AML-193 (cell line): ENCODE measurements at regions not wholly inside any gene's neighbourhood (a gene's known extent, or its start where the extent isn't known, plus 50 kb on each side); places are given as distances from the start of the nearest gene placed in this dataset.
"Not testable (repeated sequence)": the region's sequence is repeated elsewhere in the genome, so short reads cannot be mapped to it uniquely, and the experiment has no call there.

Source experiments
- DNase-seq, 2 experiments: peaks; one replicate each; lab custom pipeline; 2025; lab: John Stamatoyannopoulos, UW

DNA sequence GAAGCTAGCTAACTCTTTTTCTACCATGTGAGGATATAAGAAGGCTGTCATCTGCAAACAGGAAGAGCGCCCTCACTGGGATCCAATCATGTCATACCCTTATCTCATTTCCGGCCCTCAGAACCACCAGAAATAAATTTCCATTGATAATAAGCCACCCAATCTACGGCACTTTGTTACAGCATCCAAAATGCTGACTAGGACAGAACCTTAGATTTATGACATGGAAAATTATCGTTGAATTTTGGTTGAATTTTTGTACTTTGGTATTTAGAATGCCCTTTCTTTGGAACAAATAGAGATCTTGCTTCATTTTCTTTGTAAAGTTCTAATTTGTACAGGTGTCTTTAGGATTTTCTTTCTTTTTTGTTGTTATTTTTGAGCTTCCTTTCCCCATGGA is 53.3 kb upstream of the CYLC2 start:
- DNase-seq, result no peak

DNA sequence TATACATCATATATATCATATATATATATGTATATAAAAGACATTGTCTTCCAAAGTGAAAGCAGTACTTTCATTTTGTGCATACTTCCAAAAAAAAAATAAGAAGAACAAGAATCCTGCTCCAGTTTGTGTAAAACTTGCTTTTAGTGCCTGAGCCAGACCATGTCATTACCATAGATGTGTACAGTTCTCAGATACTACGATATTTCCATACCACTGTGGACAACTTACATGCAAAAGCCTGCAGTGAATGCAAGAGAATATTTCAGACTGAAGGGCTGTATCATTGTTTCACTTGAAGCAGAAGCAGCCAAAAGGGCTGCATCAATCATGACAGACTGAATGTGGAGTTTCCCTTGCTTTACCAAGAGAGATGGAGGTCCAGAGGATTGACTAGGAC is 72.6 kb upstream of the CYLC2 start:
- no peak for DNase-seq

DNA sequence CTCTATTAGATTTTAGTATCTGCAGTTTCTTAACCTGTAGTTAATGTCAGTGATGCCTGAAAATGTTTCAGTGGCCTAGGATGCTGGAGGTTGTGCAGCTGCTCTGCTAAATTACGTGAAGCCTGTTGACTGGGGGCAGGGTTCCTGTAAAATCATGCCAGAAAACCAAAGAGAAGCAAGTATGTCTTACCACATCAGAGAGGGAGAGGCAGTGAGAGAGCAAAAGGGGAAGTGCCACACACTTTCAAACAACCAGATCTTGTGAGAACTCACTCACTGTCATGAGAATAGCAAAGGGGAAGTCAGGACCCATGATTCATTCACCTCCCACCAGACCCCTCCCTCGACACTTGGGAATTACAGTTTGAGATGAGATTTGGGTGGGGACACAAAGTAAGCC is 83.9 kb upstream of the CYLC2 start:
- no peak for DNase-seq

DNA sequence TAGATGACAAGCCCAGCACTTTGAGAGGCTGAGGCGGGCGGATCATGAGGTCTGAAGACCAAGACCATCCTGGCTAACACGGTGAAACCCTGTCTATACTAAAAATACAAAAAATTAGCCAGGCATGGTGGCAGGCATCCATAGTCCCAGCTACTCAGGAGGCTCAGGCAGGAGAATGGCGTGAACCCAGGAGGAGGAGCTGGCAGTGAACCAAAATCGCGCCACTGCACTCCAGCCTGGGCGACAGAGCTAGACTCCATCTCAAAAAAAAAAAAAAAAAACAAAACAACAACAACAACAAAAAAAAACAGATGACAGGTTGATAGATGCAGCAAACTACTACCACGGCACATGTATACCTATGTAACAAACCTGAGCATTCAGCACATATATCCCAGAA is 89.3 kb upstream of the CYLC2 start:
- DNase-seq, result not testable (repeated sequence)

DNA sequence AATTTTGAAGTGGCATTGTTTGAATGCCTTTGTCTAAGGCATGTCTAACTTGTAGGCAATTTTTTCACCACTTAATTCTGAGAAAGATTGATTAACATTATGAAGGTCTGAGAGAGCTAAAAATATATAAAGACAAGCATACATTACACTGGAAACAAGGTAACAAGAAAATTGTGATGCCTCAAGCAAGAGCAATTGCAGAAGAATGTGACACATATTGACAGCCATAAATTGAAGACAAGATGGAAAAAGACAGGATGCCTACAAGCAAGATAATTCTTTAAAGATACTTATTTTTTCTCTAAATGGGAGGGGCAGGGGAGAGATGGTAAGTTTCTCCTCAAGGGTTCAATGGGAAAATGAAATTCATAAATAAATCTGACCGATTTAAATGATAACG is 103.1 kb upstream of the CYLC2 start:
- DNase-seq, result no peak

DNA sequence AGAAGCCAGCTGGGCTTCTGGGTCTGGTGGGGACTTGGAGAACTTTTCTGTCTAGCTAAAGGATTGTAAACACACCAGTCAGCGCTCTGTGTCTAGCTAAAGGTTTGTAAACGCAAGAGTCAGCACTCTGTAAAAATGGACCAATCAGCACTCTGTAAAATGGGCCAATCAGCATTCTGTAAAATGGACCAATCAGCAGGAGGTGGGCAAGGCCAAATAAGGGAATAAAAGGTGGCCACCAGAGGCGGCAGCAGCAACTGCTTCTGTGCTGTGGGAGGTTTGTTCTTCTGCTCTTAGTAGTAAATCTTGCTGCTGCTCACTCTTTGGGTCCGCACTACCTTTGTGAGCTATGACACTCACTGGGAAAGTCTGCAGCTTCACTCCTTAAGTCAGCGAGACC is 106.4 kb upstream of the CYLC2 start:
- DNase-seq, result not testable (repeated sequence)

DNA sequence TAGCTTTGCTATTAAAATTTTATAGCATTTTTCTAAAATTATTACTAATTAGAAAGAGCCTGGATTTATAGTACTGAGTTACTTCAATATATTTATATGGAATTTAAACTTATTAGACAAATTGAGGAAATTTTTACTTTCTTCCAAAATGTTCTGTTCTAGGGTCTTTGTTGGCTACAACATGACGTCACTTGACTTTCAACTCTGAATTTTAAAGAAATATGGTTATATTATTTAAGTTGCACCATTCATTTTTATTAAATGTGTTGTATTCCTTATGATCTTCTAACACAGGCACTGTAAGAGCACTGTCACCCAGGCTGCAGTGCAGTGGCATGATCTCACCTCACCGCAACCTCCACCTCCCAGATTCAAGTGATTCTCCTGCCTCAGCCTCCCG is 119.4 kb upstream of the CYLC2 start:
- no peak for DNase-seq

DNA sequence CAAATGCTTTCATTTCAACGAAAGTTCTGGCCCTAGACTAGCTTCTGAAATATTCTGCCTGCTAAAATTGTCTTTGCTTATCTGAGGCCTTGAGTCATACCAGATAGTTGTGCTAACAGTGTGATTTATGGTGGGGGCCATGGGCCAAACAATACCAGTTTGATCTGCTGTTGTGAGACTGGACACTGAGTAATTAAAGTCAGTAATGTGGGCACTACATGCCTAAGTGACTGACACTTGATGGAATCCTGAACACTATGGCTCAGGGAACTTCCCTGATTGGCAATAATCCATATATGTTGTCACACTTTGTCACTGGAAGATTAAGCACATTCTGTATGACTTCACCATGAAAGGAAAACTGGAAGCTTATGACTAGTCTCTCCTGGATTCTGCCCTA is 127.6 kb upstream of the CYLC2 start:
- DNase-seq, result no peak

DNA sequence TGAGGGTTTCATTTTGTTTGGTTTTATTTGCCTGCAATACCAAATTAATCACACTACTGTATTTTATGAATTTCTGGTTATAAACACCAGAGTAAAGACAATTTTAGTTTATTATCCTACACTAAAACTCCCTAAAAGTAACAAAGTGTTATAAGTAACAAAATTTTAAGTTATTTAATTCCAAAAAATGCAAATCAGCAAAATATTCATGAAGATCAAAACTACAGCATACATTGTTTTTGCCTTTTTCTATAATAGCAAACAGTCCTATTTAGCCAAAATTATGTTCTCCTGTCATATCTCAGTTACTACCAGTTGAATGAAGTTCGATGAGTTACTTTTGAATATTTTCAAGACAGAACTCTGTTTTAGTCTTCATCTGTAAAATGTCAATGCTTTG is 132.7 kb upstream of the CYLC2 start:
- DNase-seq, result no peak

DNA sequence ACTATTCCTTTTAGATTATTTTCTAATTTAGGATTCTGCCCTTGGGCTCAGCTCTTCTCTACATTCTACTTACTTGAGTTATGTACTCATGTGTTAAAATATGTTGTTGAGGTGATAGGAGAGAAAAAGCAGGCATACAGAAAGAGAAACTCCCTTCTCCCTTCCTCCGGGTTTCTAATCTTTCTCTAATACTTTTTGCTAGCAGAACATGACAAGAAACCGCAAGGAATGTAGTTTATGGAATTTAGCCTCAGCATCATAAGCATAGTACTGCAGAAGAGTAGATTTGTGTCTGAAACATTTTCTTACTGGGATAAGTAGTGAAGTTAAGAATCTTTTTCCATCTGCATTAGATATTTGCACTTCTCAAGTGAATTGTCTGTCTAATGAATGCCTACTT is 139.5 kb upstream of the CYLC2 start:
- no peak for DNase-seq

DNA sequence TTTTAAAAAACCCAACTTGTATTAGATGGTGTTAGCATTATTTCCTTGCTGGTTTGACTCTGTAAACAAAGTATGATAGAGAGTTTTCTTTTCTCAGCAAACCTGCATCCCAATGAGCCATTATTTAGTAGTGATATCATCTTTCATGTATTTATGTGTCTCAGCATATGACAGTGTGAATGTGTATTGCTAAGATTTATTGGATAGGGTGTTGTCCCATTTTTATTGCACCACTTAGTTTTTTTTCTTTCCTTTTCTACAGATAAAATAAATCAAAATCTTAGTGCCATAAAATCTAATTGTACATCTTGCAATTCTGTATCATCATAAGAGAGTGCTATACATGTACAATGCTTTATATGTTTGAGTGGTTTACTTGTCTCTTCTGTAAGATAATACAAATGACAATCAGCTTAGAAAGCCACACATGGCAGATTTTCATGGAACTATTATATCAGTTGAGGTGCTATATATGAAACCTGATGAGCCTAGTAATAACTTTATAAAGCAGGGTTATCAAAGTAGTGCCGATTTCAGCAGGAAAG is 149.2 kb upstream of the CYLC2 start:
- no peak for DNase-seq

DNA sequence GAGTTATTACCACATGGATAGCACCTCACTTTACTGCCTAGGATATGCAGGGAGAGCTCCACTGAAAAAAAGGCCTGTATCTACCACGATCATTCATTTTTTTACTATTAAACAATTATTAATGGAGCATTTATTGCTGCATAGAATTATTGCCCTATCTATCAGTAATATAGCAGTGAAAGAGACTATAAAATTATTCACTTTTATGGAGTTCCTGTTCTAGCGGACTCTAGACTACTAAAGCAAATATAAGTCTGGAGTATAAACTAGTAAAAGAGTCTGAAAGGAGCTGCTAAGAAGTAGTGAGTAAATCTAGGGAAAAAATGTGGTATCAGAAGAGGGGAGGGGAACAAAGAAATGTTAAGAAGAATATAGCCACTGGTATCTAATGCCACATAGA is 150.4 kb upstream of the CYLC2 start:
- DNase-seq, result no peak

DNA sequence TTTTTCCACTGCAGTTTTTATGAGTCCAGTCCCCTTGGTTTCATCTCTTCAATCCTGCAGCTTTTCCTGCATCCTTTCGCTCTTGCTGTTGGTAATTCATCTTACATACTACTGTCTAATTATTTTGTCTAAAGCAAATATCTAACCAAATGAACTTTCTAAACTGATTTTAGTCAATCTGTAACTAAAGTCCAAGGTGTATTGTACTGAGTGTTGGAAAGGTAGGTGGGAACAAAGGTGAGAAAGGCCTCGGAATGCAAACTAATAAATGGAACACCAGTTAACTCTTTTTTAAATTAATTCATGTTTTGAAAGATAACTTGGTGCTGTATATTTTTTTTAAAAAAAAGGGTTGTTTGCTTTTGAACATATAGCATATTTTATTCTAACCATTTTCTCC is 152.7 kb upstream of the CYLC2 start:
- no peak for DNase-seq

DNA sequence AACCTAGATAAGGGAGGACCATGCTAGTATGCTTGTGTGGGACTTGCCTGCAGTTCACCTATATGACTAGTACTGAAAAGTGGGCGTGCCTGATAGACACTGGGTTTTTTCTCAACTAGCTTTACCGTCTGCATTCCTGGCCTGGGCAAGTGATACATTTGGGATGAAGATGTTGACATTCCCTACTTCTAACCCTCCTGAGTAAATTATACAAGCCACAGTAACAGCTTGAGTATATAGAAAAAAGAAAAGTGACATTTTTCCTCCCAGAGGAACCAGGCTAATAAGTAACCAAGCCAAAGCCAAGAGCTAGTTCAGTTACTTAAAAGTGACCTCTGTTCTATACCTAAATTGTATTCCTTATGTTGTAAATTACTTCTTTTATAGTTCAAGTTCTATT is 153.8 kb upstream of the CYLC2 start:
- DNase-seq, result no peak

DNA sequence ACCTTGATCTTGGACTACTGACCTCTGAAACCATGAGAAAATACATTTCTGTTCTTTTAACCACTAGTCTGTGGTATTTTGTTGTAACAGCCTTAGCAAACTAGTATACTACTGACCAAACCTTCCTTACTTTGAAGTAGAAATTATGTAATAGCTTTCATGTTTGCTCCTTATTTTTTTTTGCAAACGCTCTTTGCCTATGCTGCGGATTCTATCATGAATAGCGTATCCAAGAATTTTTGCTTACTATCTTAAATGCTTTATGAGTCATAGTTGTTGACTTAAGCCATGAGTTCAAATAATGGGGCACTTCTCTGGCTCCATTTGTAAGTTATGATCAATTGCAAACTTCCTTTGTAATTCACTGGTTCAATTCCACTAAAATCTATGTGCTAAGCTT is 154.8 kb upstream of the CYLC2 start:
- DNase-seq, result no peak

DNA sequence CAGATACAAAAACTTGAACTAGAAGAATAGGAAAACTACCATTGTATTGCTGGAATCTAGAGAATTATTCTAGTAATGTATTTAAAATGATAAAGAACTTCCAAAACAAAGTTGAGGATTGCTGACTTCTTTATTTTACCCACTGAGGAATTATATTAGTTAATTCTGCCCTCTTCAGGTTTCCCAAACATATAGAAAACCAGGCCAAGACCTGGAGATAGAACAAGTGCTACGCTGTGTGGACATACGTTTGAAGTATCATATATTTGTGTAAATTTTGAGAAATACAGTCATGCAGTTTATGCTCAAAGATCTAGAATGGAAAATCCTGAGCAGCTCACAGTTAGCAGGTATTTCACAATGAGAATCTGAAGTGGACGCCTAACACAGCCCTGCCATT is 162.3 kb upstream of the CYLC2 start:
- no peak for DNase-seq

DNA sequence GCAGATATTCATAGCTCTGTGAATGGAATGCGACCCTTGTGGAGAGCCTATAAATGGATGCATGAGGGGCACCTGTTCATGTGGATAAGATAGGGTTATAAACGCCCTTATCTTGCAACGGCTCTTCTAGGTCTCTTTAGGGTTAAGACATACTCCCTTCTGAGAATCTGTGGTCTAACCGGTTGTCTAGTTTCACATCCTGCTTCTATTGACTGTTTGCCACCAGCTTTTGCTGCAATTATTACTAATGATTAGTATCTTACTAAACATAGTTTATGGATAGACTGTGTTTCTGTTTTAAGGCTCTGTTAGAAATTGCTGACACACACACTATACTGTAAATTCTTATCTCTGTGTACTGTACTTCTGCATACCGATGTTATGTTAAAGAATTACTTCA is 198.9 kb upstream of the CYLC2 start:
- DNase-seq, result no peak

DNA sequence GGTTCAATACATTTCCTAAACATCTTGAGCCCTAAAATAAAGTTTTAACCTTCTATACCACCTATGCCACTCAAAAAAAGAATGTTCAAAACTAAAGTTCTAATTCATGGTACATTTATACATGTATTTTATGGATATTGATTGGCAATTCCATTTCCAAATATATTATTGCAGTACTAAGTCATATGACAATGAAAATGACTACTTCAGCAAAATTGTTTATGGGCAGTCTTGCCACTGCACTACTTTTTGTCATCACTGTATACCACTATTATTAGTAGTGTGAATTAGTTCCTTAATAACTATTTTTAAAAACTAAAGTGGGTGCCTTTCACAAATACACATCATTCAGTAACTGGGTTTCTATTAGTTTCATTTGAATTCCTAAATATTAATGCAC is 199.6 kb upstream of the CYLC2 start:
- no peak for DNase-seq

DNA sequence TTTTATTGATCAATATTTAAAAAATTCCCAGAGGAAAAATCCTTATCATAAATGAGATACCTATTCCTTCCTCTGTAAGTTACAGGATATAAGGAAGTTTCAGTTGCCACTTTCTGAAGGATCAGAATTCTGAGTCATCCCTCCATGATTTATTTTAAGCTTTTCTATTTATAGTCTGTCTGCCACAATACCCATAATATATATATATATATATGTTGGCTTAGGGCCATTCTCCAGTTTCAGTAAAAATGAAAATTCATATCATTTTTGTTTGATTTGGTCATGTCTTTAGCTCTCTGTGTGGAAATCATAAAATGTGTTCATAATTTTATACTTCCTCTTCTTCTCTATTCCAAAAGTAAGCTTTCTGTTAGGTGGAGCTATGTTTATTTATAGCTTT is 215.8 kb upstream of the CYLC2 start:
- no peak for DNase-seq

DNA sequence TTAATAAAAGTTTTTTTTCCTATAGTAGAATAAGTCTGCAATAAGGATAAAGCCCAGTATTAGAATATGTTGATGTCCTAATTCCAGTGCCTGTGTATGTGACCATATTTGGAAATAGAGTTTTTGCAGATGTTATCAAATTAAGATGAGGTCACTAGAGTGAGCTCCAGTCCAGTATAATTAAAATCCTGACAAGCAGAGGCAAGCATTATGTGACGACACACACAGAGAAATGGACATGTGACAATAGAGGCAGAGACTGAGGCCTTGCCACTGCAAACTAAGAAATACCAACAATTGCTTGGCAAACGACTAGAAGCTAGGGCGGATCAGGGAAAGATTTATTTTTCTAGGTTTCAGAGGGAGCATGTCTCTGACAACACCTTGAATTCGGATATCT is 216.4 kb upstream of the CYLC2 start:
- no peak for DNase-seq

DNA sequence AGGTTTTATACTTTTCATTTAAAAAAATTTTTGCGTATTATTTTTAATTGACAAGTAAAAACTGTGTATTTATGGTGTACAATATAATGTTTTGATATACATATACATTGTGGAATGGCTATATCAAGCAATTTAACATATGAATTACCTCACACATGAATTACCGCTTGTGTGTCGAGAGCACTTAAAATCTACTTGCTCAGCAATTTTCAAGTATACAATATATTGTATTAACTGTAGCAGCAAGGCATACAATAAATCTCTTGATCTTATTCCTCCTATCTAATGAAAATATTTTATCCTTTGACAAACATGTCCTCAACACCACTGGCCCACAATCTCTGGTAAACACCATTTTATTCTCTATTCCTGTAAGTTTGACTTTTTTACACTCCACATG is 224.4 kb upstream of the CYLC2 start:
- DNase-seq, result no peak

DNA sequence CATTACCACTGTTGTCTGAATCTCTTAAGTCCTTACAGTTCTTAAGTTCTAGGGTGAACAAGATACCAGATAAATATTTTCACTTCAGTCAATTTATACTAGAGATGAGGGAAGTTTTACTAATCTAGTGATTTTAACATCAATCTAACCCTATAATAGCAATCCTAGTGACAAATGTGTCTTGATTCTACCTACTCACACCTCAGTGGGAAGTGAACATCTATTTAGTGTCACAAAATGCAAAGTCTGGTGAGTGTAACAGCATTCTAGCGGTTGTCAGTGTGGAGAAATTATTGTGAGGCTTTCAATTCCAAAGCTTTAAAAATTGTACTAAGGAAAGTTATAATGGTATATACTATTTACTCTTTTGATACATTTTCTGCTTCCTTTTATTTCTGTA is 225.8 kb upstream of the CYLC2 start:
- no peak for DNase-seq

DNA sequence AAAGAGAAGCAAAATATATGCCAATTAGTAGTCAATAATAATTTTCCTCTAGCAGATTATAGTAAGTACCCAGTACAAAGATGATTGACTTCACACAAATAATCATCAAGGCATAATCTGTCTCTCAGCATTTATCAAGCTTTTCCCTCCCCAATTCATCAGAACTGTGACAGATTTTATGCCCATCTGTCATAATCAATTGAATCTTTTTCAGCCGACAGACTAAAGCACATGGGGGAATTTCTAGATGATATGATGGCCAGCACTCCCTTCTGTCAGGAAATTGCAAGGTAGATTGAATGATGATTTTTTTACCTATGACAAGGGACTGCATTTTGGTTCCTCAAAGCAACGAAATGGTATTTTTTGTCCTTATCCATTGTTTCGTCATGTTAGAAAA is 227.1 kb upstream of the CYLC2 start:
- no peak for DNase-seq

DNA sequence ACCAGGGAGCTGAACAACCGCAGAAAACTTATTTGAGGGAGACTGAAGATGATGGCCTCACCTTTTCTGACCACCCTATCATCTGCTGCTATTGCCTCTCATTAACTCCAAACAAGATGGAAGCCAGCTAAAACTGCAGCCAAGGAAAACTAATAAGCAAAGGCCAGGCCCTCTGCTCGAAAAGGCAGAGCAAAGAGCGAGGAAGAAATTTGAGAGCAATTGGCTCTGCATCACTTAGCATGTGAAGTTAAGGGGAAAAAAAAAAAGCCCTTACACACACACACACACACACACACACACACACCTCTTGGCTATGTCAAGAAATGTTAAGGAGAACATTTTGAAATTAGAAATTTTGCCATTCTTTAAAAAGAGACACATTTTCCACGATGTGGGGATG is 228.1 kb upstream of the CYLC2 start:
- no peak for DNase-seq

DNA sequence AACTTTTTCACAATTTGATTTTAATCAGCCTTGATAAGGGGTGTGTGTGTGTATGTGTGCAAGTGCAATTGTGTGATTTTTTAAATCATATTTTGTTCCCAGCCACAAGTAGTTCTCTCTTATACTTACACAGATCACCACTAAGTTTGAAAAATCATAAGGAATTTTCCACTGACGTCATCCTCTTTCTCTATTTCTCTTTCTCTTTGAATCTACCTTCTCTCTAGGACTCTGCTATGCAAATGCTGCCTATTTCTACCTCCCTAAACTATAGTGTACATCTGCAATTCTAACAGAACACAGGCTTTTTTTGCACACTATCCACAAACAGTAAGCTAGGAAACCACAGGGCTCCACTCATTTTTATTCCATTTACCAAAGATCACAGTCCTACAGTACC is 254.6 kb upstream of the CYLC2 start:
- DNase-seq, result no peak
